C4-2B (cell line): ENCODE measurements at regions not wholly inside any gene's neighbourhood (a gene's known extent, or its start where the extent isn't known, plus 50 kb on each side); places are given as distances from the start of the nearest gene placed in this dataset.

Experiments
- CTCF ChIP-seq: fragments of 450-650 bp; conservative IDR thresholded peaks from 2 replicates; pipeline ENCODE4 v1.5.1; 2017; ENCODE audit warnings: mild to moderate bottlenecking
- ZFX ChIP-seq: fragments of 450-650 bp; IDR thresholded peaks from 2 replicates; pipeline ENCODE4 v1.6.1; 2017

- TF ChIP-seq CTCF = no peak
- no peak for TF ChIP-seq ZFX
These were observed 109.7 kb downstream of the B3GNT2 start for GRCh38 chr2:62305421-62306176.
